ENCODE measurements at regions not wholly inside any gene's neighbourhood (a gene's known extent, or its start where the extent isn't known, plus 50 kb on each side); places are given as distances from the start of the nearest gene placed in this dataset.

DNA sequence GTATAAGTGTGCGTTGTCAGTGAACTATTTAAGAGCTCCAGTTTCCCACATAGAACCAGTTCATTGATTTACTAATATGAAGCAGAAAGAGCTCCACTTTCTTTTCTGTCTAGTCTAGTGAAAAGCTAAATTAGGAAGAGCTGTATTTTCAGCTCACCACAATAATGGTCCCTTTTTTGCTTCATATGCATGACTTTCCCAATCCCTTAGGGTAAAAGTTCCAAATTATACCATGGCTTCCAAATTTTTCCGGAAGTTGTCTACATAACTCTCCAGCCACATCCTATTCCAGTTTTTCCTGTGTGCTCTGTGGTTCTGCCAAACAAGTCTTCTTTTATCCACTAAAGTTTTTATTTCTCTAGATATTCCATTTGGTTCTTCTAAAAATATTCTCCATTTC lies 685.2 kb downstream of the REEP3 start:
- TF ChIP-seq, protein P1, sequence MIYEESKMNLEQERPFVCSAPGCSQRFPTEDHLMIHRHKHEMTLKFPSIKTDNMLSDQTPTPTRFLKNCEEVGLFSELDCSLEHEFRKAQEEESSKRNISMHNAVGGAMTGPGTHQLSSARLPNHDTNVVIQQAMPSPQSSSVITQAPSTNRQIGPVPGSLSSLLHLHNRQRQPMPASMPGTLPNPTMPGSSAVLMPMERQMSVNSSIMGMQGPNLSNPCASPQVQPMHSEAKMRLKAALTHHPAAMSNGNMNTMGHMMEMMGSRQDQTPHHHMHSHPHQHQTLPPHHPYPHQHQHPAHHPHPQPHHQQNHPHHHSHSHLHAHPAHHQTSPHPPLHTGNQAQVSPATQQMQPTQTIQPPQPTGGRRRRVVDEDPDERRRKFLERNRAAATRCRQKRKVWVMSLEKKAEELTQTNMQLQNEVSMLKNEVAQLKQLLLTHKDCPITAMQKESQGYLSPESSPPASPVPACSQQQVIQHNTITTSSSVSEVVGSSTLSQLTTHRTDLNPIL (CRISPR knock-in tag; IDR thresholded peaks at IDR 0.05; ENCODE audit: low read depth): no peak
- TF ChIP-seq, protein P2, sequence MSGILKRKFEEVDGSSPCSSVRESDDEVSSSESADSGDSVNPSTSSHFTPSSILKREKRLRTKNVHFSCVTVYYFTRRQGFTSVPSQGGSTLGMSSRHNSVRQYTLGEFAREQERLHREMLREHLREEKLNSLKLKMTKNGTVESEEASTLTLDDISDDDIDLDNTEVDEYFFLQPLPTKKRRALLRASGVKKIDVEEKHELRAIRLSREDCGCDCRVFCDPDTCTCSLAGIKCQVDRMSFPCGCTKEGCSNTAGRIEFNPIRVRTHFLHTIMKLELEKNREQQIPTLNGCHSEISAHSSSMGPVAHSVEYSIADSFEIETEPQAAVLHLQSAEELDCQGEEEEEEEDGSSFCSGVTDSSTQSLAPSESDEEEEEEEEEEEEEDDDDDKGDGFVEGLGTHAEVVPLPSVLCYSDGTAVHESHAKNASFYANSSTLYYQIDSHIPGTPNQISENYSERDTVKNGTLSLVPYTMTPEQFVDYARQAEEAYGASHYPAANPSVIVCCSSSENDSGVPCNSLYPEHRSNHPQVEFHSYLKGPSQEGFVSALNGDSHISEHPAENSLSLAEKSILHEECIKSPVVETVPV (CRISPR knock-in tag; IDR thresholded peaks at IDR 0.05): no peak
- no peak for TF ChIP-seq ARNTL (CRISPR knock-in tag; IDR thresholded peaks at IDR 0.05; ENCODE audit: borderline replicate concordance, low read depth)
- no peak for TF ChIP-seq RARB (CRISPR knock-in tag; IDR thresholded peaks at IDR 0.05)
- TF ChIP-seq SNAI2 (CRISPR knock-in tag; IDR thresholded peaks at IDR 0.05): no peak
- TF ChIP-seq BACH2 (CRISPR knock-in tag; IDR thresholded peaks at IDR 0.05; ENCODE audit: borderline replicate concordance): no peak
- TF ChIP-seq, protein P3, sequence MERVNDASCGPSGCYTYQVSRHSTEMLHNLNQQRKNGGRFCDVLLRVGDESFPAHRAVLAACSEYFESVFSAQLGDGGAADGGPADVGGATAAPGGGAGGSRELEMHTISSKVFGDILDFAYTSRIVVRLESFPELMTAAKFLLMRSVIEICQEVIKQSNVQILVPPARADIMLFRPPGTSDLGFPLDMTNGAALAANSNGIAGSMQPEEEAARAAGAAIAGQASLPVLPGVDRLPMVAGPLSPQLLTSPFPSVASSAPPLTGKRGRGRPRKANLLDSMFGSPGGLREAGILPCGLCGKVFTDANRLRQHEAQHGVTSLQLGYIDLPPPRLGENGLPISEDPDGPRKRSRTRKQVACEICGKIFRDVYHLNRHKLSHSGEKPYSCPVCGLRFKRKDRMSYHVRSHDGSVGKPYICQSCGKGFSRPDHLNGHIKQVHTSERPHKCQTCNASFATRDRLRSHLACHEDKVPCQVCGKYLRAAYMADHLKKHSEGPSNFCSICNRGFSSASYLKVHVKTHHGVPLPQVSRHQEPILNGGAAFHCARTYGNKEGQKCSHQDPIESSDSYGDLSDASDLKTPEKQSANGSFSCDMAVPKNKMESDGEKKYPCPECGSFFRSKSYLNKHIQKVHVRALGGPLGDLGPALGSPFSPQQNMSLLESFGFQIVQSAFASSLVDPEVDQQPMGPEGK (CRISPR knock-in tag; IDR thresholded peaks at IDR 0.05; ENCODE audit: borderline replicate concordance): no peak
- TF ChIP-seq, protein P4, sequence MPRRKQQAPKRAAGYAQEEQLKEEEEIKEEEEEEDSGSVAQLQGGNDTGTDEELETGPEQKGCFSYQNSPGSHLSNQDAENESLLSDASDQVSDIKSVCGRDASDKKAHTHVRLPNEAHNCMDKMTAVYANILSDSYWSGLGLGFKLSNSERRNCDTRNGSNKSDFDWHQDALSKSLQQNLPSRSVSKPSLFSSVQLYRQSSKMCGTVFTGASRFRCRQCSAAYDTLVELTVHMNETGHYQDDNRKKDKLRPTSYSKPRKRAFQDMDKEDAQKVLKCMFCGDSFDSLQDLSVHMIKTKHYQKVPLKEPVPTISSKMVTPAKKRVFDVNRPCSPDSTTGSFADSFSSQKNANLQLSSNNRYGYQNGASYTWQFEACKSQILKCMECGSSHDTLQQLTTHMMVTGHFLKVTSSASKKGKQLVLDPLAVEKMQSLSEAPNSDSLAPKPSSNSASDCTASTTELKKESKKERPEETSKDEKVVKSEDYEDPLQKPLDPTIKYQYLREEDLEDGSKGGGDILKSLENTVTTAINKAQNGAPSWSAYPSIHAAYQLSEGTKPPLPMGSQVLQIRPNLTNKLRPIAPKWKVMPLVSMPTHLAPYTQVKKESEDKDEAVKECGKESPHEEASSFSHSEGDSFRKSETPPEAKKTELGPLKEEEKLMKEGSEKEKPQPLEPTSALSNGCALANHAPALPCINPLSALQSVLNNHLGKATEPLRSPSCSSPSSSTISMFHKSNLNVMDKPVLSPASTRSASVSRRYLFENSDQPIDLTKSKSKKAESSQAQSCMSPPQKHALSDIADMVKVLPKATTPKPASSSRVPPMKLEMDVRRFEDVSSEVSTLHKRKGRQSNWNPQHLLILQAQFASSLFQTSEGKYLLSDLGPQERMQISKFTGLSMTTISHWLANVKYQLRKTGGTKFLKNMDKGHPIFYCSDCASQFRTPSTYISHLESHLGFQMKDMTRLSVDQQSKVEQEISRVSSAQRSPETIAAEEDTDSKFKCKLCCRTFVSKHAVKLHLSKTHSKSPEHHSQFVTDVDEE (CRISPR knock-in tag; IDR thresholded peaks at IDR 0.05): no peak
- TF ChIP-seq PPARA (CRISPR knock-in tag; IDR thresholded peaks at IDR 0.05; ENCODE audit: borderline replicate concordance): no peak
- TF ChIP-seq ZC3H10 (CRISPR knock-in tag; IDR thresholded peaks at IDR 0.05): no peak
- TF ChIP-seq ZFP30 (CRISPR knock-in tag; IDR thresholded peaks at IDR 0.05): no peak
- no peak for TF ChIP-seq ZNF70 (CRISPR knock-in tag; IDR thresholded peaks at IDR 0.05)
- TF ChIP-seq ZNF565 (CRISPR knock-in tag; conservative IDR thresholded peaks at IDR 0.05; ENCODE audit: low read depth): no peak
- TF ChIP-seq TCF4 (CRISPR knock-in tag; IDR thresholded peaks at IDR 0.05; ENCODE audit: borderline replicate concordance): no peak
